ENCODE measurements at regions not wholly inside any gene's neighbourhood (a gene's known extent, or its start where the extent isn't known, plus 50 kb on each side); places are given as distances from the start of the nearest gene placed in this dataset.

DNA sequence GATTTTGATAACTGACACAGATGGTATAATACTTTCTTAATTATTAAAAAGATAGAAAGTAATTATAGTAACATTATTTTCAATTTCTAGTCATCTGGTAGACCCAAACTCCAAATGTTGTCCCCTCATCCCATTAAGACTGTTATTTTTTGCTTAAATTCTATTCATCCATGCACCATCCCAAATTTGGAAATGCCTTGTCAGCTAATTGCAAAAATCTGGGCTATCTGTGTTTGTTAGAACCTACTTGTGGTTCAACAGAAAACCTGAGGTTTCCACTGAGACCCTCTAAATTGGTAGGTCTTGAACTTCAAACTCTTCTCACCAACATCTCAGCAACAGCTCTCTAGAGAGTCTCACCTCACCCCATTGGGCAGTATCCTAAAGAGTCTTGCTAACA is 172.2 kb upstream of the ADGRL3 start:
- Histone ChIP-seq H3K4me3 (ENCODE audit: low read depth, low read length, poor library complexity, severe bottlenecking) (no peak overlapping the region), H3K27me3 (replicated peaks; ENCODE audit: insufficient read depth, low read depth, low read length, poor library complexity) (no peaks in the 10 kb centered on the region), H3K36me3 (ENCODE audit: insufficient read depth, low read length, poor library complexity, severe bottlenecking) (no peaks in the 10 kb centered on the region), H3K9me3 (ENCODE audit: low read depth, low read length, poor library complexity, severe bottlenecking) (no peaks in the 10 kb centered on the region), H3K27ac (ENCODE audit: low read depth, low read length, poor library complexity, severe bottlenecking) (no peak overlapping the region), H3K4me1 (ENCODE audit: insufficient read depth, low read length, poor library complexity, severe bottlenecking) (no peaks in the 10 kb centered on the region)
- intact Hi-C loops (cut with micrococcal nuclease; ENCODE audit: unreplicated experiment): no loop called here
- TF ChIP-seq EZH2 (IDR thresholded peaks at IDR 0.05; ENCODE audit: borderline replicate concordance, low read depth, low read length, poor library complexity, severe bottlenecking): no peak
- TF ChIP-seq, protein P1, sequence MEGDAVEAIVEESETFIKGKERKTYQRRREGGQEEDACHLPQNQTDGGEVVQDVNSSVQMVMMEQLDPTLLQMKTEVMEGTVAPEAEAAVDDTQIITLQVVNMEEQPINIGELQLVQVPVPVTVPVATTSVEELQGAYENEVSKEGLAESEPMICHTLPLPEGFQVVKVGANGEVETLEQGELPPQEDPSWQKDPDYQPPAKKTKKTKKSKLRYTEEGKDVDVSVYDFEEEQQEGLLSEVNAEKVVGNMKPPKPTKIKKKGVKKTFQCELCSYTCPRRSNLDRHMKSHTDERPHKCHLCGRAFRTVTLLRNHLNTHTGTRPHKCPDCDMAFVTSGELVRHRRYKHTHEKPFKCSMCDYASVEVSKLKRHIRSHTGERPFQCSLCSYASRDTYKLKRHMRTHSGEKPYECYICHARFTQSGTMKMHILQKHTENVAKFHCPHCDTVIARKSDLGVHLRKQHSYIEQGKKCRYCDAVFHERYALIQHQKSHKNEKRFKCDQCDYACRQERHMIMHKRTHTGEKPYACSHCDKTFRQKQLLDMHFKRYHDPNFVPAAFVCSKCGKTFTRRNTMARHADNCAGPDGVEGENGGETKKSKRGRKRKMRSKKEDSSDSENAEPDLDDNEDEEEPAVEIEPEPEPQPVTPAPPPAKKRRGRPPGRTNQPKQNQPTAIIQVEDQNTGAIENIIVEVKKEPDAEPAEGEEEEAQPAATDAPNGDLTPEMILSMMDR (conservative IDR thresholded peaks at IDR 0.05; ENCODE audit: low read depth, low read length): no peak
- no TSS peak for BruUV-seq (replicated peaks)
- CTCF ChIA-PET: no interaction called here
- DNase-seq (ENCODE audit: low spot score): no peak
- POLR2A ChIA-PET (ENCODE audit: low non-redundant PET): no interaction called here

DNA sequence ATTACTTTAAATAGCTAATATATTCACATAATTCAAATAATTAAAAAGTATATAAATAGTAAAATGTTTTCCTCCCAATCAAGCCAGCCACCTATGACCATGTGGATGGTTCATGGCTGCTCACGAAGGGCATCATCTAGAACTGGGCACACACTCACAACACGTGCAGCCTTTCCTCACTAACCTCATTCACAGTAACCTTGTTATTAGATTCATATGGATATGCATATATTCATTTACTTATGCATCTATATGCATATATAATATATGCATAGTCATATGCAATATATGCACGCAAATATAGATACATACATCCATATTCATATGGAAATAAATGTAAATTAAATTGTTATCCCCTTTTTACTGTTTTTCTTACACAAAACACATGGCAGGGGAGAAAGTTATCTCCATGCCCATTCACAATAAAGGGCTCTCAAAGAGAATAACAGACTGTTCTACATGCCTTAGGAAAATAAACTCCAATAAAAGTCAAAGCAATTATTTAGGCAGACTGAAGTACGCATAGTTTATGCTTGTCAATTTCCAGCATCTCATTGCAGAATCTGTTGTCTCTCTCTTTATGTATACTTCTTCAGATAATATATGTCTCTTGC is 163.9 kb upstream of the ADGRL3 start:
- ChIA-PET CTCF (no interaction called here), POLR2A (ENCODE audit: low non-redundant PET) (no interaction called here)
- no peak for DNase-seq (ENCODE audit: low spot score)
- no peak overlapping the region for H3K27ac ChIP-seq (ENCODE audit: low read depth, low read length, poor library complexity, severe bottlenecking)
- no peaks in the 10 kb centered on the region for H3K9me3 ChIP-seq (ENCODE audit: low read depth, low read length, poor library complexity, severe bottlenecking)
- no peaks in the 10 kb centered on the region for H3K27me3 ChIP-seq (replicated peaks; ENCODE audit: insufficient read depth, low read depth, low read length, poor library complexity)
- intact Hi-C loops (cut with micrococcal nuclease; ENCODE audit: unreplicated experiment): no loop called here
- H3K4me1 ChIP-seq (ENCODE audit: insufficient read depth, low read length, poor library complexity, severe bottlenecking): no peaks in the 10 kb centered on the region
- no peaks in the 10 kb centered on the region for H3K36me3 ChIP-seq (ENCODE audit: insufficient read depth, low read length, poor library complexity, severe bottlenecking)
- no TSS peak for BruUV-seq (replicated peaks)
- H3K4me3 ChIP-seq (ENCODE audit: low read depth, low read length, poor library complexity, severe bottlenecking): no peak overlapping the region
- no peak for TF ChIP-seq EZH2 (IDR thresholded peaks at IDR 0.05; ENCODE audit: borderline replicate concordance, low read depth, low read length, poor library complexity, severe bottlenecking)
- TF ChIP-seq, protein P1 (conservative IDR thresholded peaks at IDR 0.05; ENCODE audit: low read depth, low read length): no peak

DNA sequence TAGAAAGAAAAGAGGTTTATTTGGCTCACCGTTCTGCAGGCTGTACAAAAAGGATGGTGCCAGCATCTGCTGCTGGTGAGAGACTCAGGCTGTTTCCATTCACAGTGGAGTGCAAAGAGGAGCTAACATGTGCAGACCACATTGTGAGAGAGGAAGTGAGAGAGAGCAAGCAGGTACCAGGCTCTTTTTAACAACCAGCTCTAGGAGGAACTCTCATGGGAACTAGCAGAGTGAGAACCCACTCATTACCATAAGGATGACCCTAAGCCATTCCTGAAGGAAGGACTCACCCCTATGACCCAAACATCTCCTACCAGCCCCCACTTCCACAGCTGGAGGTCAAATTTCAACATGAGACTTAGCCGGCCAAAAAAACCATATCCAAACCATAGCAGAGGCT is 158.6 kb upstream of the ADGRL3 start:
- Histone ChIP-seq H3K9me3 (ENCODE audit: low read depth, low read length, poor library complexity, severe bottlenecking) (no peaks in the 10 kb centered on the region), H3K4me1 (ENCODE audit: insufficient read depth, low read length, poor library complexity, severe bottlenecking) (no peaks in the 10 kb centered on the region), H3K4me3 (ENCODE audit: low read depth, low read length, poor library complexity, severe bottlenecking) (no peak overlapping the region), H3K27me3 (replicated peaks; ENCODE audit: insufficient read depth, low read depth, low read length, poor library complexity) (no peaks in the 10 kb centered on the region), H3K27ac (ENCODE audit: low read depth, low read length, poor library complexity, severe bottlenecking) (no peak overlapping the region), H3K36me3 (ENCODE audit: insufficient read depth, low read length, poor library complexity, severe bottlenecking) (no peaks in the 10 kb centered on the region)
- CTCF ChIA-PET: no interaction called here
- no peak for TF ChIP-seq EZH2 (IDR thresholded peaks at IDR 0.05; ENCODE audit: borderline replicate concordance, low read depth, low read length, poor library complexity, severe bottlenecking)
- TF ChIP-seq, protein P1 (conservative IDR thresholded peaks at IDR 0.05; ENCODE audit: low read depth, low read length): no peak
- intact Hi-C loops (cut with micrococcal nuclease; ENCODE audit: unreplicated experiment): no loop called here
- BruUV-seq (replicated peaks): no TSS peak
- DNase-seq (ENCODE audit: low spot score): no peak
- POLR2A ChIA-PET (ENCODE audit: low non-redundant PET): no interaction called here
